ENCODE measurements at regions not wholly inside any gene's neighbourhood (a gene's known extent, or its start where the extent isn't known, plus 50 kb on each side); places are given as distances from the start of the nearest gene placed in this dataset.

DNA sequence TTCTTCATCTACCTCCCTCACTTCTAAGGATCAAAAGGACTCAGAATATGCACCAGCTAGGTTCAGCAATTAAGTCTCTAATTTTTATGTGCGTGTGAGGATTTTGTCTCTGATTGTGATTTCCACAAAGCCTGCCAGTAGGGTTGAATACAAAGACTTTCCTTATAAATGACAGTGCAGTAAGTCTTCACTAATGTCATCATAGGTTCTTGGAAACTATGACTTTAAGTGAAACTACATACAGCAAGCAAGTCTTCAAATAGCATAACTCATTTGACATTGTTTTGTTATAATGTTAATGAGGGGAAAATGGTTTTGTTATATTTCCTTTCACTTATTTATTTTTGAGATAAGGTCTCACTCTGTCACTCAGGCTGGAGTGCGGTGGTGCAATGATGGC lies 526.3 kb upstream of the DCC start:
- no peak for DNase-seq (ENCODE audit: low spot score)

- DNase-seq (ENCODE audit: low spot score) = no peak
Observed at GRCh38 chr18:51821610-51822009, 518.4 kb upstream of the DCC start.

DNA sequence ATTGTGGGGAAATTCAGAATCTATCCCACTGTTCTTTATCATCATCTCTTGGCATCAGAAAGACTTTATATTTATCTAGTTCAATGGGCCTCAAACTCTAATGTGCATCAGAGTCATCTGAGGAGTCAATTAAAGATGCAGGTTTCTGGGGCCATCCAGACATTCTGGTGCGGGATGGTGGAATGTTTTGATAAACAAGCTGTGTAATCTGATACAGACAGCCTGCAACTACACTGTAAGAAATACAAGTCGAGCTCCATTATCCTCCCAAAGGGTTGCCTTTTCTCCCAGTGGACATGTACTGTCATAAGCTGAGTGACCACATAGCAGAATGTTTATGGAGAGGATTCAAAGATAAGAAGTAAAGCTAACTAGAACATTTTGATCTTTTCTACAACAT lies 515.3 kb upstream of the DCC start:
- no peak for DNase-seq (ENCODE audit: low spot score)

DNA sequence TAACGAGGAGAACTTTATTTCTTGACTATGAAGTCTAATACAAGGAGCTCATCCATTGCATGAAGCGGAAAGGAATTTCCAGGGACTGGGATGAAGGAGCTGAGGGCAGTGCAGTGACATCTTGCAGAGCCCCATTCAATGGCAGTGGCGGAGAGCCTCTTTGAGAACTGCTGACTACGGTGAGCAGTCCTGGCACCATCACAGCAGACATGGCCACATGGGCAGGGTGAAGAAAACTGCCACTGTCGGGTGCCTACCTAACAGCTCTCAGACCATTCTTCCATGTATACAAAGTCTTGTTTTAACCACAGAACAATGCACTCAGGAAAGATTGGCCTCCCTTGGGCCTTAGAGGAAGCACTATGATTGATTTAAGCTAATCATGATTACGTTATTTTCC lies 506.1 kb upstream of the DCC start:
- no peak for DNase-seq (ENCODE audit: low spot score)

DNA sequence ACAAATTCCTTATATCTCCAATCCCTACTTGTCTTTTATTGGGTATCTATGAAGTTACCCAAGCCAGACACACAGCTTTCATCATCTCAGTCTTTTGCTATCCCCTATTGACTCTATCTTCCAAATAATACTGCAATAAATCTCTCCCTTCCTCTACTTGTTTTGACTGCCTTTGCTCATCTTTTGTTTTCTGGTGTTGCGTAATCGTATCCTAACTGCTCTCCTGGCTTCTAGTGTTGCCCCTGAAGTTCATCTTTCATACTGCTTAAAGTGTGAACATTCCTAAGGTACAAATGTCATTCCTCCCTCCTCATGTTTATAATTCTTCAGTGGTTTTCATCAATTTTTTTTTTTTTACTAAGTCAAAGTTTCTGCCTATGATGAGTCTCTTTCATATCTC lies 491.3 kb upstream of the DCC start:
- no peak for DNase-seq (ENCODE audit: low spot score)

- DNase-seq (ENCODE audit: low spot score) = no peak
Observed at GRCh38 chr18:51852681-51853080, 487.3 kb upstream of the DCC start.

GRCh38 chr18:51857989-51858388 lies 482.0 kb upstream of the DCC start:
- DNase-seq (ENCODE audit: low spot score) = no peak

DNA sequence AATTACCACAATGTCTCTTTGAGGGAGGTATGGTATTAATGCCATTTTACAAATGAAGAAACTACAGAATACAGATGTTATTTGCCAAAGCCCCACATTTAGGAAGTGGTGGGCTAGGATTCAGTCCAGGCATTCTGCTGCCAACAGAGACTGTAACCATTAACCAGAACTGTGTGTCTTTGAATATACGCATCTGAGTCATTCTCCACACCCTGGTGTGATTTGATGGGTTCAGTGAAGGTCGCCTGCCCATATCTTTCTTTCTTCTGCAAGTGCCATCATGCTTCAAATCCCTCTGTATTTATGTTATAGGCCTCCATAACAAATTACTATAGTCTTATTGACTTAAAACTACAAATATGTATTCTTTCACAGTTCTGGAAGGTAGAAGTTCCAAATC lies 479.0 kb upstream of the DCC start:
- no peak for DNase-seq (ENCODE audit: low spot score)

DNA sequence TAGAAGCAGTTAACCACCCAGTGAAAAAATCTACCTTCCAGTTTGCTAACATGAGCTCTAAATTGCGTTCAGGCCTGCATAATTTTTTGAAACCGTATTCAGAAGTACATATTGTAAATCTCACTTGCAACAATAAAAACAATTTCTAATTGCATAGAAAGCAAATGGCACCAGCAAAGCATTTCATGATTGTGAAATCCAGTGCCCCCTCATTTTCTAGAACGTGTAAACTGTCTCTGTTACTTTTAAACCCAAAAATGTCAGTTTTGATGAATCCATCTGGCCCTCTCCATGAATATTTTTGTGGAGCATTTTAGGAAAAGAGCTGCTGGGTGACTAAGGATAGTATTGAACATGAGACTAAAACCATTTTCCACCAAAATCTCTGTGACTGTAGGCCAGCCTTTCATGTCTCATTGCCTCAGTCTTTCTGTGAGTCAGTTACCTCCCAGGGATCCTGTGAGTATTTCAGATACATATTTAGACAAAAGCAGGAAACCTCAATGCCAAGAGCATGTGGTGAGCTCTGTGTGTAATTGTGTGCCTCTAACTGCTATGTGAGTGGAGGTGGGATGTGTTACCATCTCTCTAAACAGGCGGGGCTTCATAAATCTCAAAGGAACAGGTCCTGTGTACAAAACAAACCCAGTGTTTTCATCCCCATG lies 477.8 kb upstream of the DCC start:
- DNase-seq (ENCODE audit: low spot score) = no peak

DNA sequence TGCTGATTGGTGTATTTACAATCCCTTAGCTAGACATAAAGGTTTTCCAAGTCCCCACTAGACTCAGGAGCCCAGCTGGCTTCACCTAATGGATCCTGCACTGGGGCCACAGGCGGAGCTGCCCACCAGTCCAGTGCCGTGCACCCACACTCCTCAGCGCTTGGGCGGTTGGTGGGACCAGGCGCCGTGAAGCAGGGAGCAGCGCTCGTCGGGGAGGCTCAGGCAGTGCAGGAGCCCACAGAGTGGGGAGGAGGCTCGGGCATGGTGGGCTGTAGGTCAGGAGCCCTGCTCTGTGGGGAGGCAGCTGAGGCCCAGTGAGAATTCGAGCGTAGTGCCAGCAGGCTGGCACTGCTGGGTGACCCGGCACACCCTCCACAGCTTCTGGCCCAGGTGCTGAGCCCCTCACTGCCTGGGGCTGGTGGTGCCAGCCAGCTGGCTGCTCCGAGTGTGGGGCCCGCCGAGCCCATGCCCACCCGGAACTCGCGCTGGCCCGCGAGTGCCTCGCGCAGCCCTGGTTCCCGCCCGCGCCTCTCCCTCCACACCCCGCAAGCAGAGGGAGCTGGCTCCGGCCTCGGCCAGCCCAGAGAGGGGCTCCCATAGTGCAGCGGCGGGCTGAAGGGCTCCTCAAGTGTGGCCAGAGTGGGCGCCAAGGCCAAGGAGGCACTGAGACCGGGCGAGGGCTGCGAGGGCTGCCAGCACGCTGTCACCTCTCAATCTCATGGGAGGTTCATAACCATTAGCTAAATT lies 475.6 kb upstream of the DCC start:
- DNase-seq (ENCODE audit: low spot score) = no peak

GRCh38 chr18:51865538-51865937 lies 474.5 kb upstream of the DCC start:
- DNase-seq (ENCODE audit: low spot score) = no peak

GRCh38 chr18:51867767-51868166 lies 472.2 kb upstream of the DCC start:
- DNase-seq (ENCODE audit: low spot score) = peak; percentile 17

GRCh38 chr18:51878724-51879123 lies 461.3 kb upstream of the DCC start:
- no peak for DNase-seq (ENCODE audit: low spot score)

DNA sequence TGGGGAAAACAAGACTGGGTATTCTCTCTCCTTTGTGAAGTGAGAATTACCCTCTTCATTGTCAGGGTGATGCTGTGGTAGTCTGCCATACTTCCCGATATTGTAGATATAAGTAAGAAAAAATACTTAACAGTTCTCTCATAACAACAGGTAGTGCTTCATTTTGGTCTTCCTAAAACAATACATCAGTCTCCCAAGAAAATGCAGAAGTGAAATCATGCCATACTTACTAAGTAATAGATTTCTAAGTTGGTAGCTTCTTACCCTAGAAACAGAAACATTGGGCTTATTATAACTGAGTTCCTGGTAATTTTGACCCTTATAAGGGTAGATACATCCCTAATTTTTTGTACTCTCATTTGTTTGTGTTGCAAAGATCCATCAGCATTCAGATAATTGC lies 460.7 kb upstream of the DCC start:
- no peak for DNase-seq (ENCODE audit: low spot score)

DNA sequence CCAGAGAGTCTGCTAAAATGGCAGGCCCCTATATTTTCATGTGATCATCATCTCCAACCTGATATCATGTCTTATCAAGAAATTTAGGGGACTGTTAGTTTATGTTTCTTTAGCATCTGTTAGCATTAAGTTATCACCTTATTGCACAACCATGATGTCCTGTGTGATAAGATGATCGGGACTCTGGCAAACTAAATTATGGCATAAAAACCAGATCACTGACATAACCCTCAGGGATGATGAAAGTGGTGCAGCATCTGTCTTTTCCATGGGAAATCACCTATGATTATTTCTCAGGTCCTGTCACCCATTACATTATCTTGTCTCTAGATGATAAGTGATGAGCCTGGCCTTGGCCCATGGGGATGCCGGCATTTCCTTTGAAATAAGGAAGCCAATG lies 458.6 kb upstream of the DCC start:
- no peak for DNase-seq (ENCODE audit: low spot score)

- no peak for DNase-seq (ENCODE audit: low spot score)
Observed at GRCh38 chr18:51884039-51884438, 456.0 kb upstream of the DCC start.

GRCh38 chr18:51890762-51891161 lies 449.2 kb upstream of the DCC start:
- DNase-seq (ENCODE audit: low spot score) = peak; percentile 6

DNA sequence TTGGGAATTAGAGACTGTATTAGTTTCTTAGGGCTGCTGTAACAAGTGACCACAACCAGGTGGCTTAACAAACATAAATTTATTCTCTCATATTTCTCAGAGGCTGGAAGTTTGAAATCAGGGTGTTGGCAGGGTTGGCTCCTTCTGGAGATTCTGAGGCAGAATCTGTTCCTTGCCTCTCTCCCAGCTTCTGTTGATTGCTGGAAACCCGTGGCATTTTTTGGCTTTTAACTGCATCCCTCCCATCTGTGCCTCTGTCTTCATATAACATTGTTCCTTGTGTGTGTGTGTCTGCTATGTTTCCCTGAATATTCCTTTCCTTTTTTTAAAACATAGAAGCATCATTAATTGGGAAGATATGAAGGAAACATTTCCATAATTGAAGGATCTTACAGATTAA lies 448.1 kb upstream of the DCC start:
- DNase-seq (ENCODE audit: low spot score) = no peak

GRCh38 chr18:51897884-51898283 lies 442.1 kb upstream of the DCC start:
- no peak for DNase-seq (ENCODE audit: low spot score)

DNA sequence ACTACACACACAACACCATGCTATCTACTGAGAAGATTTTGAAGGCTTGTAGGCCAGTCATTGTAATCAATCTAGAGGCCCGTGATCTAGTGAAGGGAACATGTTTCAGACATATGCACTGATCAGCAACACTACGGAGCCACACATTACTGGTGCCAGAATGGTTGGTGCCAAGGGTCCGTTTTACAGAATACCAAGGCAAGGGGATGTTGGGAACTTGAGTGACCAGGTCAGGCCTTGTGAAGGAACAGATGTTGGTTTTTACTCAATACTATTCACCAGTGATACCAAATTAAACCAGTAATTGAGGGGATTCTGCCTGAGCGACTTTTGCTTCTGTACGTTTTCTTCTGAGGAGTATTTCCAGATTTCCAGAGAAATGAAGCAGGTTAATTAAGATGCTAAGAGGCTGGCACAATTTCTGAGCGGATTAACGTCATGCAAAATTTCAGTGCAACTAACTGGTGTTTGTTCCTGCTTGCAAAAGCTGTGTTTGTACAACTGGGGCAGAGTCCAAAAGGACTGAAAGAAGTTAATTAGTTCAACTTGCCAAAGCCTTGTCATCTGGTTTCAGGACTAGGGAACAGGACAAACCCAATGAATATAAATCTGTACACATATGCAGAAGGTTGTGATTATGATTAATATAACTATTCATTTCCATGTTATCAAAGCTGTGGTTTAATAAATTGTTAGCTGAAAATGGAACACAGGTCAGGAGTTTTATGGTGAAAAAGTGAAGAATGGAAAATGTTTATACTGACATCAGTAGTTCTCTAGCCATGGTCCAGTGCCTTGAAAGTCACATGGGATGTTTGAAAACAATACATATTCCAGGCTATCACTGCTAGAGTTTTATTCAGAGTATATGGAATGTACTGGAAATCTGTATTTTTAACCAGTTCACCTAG lies 432.1 kb upstream of the DCC start:
- no peak for DNase-seq (ENCODE audit: low spot score)

DNA sequence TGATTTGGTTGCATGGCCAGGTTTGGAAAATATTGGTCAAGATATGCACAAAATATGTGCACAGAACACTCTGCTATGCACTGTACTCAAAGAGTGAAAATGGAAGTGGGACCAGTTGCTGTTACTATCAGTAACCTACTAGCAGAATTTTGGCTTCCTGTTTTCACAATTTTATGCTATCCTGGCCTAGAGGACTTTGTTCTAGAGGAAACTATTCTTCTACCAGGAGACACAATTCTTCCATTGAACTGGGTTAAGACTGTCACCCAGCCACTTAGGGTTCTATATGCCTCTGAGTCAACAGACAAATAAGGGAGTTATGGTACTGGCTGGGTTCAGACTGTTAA lies 431.4 kb upstream of the DCC start:
- DNase-seq (ENCODE audit: low spot score) = no peak

GRCh38 chr18:51911584-51911983 lies 428.4 kb upstream of the DCC start:
- no peak for DNase-seq (ENCODE audit: low spot score)

- no peak for DNase-seq (ENCODE audit: low spot score)
Observed at GRCh38 chr18:51912381-51912780, 427.6 kb upstream of the DCC start.

Measured in umbilical cord (tissue), 1 donor.